ENCODE measurements at regions not wholly inside any gene's neighbourhood (a gene's known extent, or its start where the extent isn't known, plus 50 kb on each side); places are given as distances from the start of the nearest gene placed in this dataset.

GRCh38 chr13:48761256-48761655 lies 107.5 kb downstream of the CYSLTR2 start:
- DNase-seq: no peak

GRCh38 chr13:48769107-48769704 lies 115.5 kb downstream of the CYSLTR2 start:
- DNase-seq: peak; percentile 76

GRCh38 chr13:48770372-48770771 lies 116.6 kb downstream of the CYSLTR2 start:
- DNase-seq: no peak

GRCh38 chr13:48772908-48773307 lies 119.2 kb downstream of the CYSLTR2 start:
- DNase-seq: no peak

- DNase-seq: no peak
Measured at GRCh38 chr13:48773531-48774275, 120.0 kb downstream of the CYSLTR2 start.

- DNase-seq: no peak
Measured at GRCh38 chr13:48775285-48775684, 121.6 kb downstream of the CYSLTR2 start.

GRCh38 chr13:48775804-48776203 lies 122.1 kb downstream of the CYSLTR2 start:
- DNase-seq: no peak

GRCh38 chr13:48776401-48776800 lies 122.7 kb downstream of the CYSLTR2 start:
- no peak for DNase-seq

GRCh38 chr13:48778610-48779009 lies 124.9 kb downstream of the CYSLTR2 start:
- no peak for DNase-seq

- DNase-seq: no peak
Measured at GRCh38 chr13:48780713-48781341, 127.1 kb downstream of the CYSLTR2 start.

GRCh38 chr13:48782429-48782840 lies 128.7 kb downstream of the CYSLTR2 start:
- DNase-seq: no peak

GRCh38 chr13:48783181-48783630 lies 129.5 kb downstream of the CYSLTR2 start:
- DNase-seq: no peak

- DNase-seq: no peak
Measured at GRCh38 chr13:48783695-48784230, 130.0 kb downstream of the CYSLTR2 start.

- DNase-seq: no peak
Measured at GRCh38 chr13:48784916-48785548, 131.3 kb downstream of the CYSLTR2 start.

- no peak for DNase-seq
Measured at GRCh38 chr13:48790199-48790598, 136.5 kb downstream of the CYSLTR2 start.

GRCh38 chr13:48790966-48791365 lies 137.2 kb downstream of the CYSLTR2 start:
- DNase-seq: no peak

- no peak for DNase-seq
Measured at GRCh38 chr13:48797127-48797526, 143.4 kb downstream of the CYSLTR2 start.

GRCh38 chr13:48797761-48798160 lies 144.0 kb downstream of the CYSLTR2 start:
- no peak for DNase-seq

GRCh38 chr13:48798180-48798579 lies 144.5 kb downstream of the CYSLTR2 start:
- no peak for DNase-seq

GRCh38 chr13:48801255-48801654 lies 147.5 kb downstream of the CYSLTR2 start:
- DNase-seq: no peak

GRCh38 chr13:48804821-48805601 lies 151.3 kb downstream of the CYSLTR2 start:
- no peak for DNase-seq

GRCh38 chr13:48806522-48806921 lies 152.8 kb downstream of the CYSLTR2 start:
- no peak for DNase-seq

- DNase-seq: no peak
Measured at GRCh38 chr13:48808683-48809082, 155.0 kb downstream of the CYSLTR2 start.

Measured in stimulated activated CD4-positive, alpha-beta T cell treated with anti-CD3 and anti-CD28 coated beads, Interleukin-12 subunit alpha, Interleukin-12 subunit beta, amount 100 ng/mL, for 4 hours (primary cell).